ENCODE measurements at regions not wholly inside any gene's neighbourhood (a gene's known extent, or its start where the extent isn't known, plus 50 kb on each side); places are given as distances from the start of the nearest gene placed in this dataset.
"Not testable (repeated sequence)": the region's sequence is repeated elsewhere in the genome, so short reads cannot be mapped to it uniquely, and the experiment has no call there.

- TF ChIP-seq CTCF, POLR2A (IDR thresholded peaks at IDR 0.05): not testable (repeated sequence)
These were observed 263.4 kb upstream of the WSB1 start for GRCh38 chr17:27030552-27030951.

Data from body of pancreas (tissue), 4 donors.